DND-41 (cell line): ENCODE measurements at regions not wholly inside any gene's neighbourhood (a gene's known extent, or its start where the extent isn't known, plus 50 kb on each side); places are given as distances from the start of the nearest gene placed in this dataset.

Source experiments
- ATAC-seq: fragments of 200-7000 bp; cut with Tn5 transposase; 3 replicates; pipeline ENCODE4 v1.9.1; 2021; ENCODE audit warnings: low read depth; ENCODE audit not compliant: insufficient read depth
- DNase-seq: peaks from one replicate; pipeline ENCODE4 v3.0.0-alpha.2; 2020
- H2AFZ ChIP-seq: 2 replicates; pipeline ENCODE4 v1.6.0; 2012; ENCODE audit warnings: low read depth, low read length
- H3K27ac ChIP-seq: 2 replicates; pipeline ENCODE4 v1.5.1; 2012; ENCODE audit warnings: low read length, inconsistent platforms
- H3K27me3 ChIP-seq: fragments of 200-600 bp; sonication (generic); 2 replicates; pipeline ENCODE4 v1.6.0; 2012; ENCODE audit warnings: low read length, mild to moderate bottlenecking, inconsistent platforms; ENCODE audit not compliant: insufficient read depth, poor library complexity
- H3K36me3 ChIP-seq: 2 replicates; pipeline ENCODE4 v1.5.1; 2012; ENCODE audit warnings: low read length, inconsistent platforms; ENCODE audit not compliant: insufficient read depth
- H3K4me1 ChIP-seq: 2 replicates; pipeline ENCODE4 v1.5.1; 2012; ENCODE audit warnings: mild to moderate bottlenecking, low read length; ENCODE audit not compliant: insufficient read depth
- H3K4me2 ChIP-seq: 2 replicates; pipeline ENCODE4 v1.6.0; 2012; ENCODE audit warnings: mild to moderate bottlenecking, moderate library complexity, low read length, inconsistent platforms; ENCODE audit not compliant: insufficient read depth
- H3K4me3 ChIP-seq, 2 experiments: fragments of 200-600 bp in 1 of 2; shearing (Covaris generic) in 1 of 2; 2 replicates each; pipeline ENCODE4 v1.5.1; 2012 to 2016; ENCODE audit warnings: inconsistent platforms in 2 of 2, low read length in 2 of 2, mild to moderate bottlenecking in 2 of 2, low read depth in 1 of 2, moderate library complexity in 1 of 2
- H3K79me2 ChIP-seq: 2 replicates; pipeline ENCODE4 v1.6.0; 2012; ENCODE audit warnings: low read length, inconsistent platforms; ENCODE audit not compliant: insufficient read depth
- H3K9ac ChIP-seq: 2 replicates; pipeline ENCODE4 v1.6.0; 2012; ENCODE audit warnings: low read depth, mild to moderate bottlenecking, inconsistent platforms, low read length, moderate library complexity
- H3K9me3 ChIP-seq: 2 replicates; pipeline ENCODE4 v1.5.1; 2012; ENCODE audit warnings: low read length, moderate library complexity, mild to moderate bottlenecking, inconsistent platforms; ENCODE audit not compliant: insufficient read depth, severe bottlenecking
- H4K20me1 ChIP-seq: 2 replicates; pipeline ENCODE4 v1.6.0; 2012; ENCODE audit warnings: low read length; ENCODE audit not compliant: insufficient read depth
- EZH2 ChIP-seq: IDR thresholded peaks from 3 replicates; pipeline ENCODE4 v1.6.1; 2012; ENCODE audit warnings: borderline replicate concordance, low read depth, mild to moderate bottlenecking, moderate library complexity, low read length, inconsistent platforms; ENCODE audit not compliant: severe bottlenecking
- TF ChIP-seq, protein P1 (sequence below): IDR thresholded peaks from 2 replicates; pipeline ENCODE4 v1.5.1; 2012; ENCODE audit warnings: borderline replicate concordance, low read length, moderate library complexity, mild to moderate bottlenecking; ENCODE audit not compliant: poor library complexity, severe bottlenecking; ENCODE audit errors: extremely low read depth

DNA sequence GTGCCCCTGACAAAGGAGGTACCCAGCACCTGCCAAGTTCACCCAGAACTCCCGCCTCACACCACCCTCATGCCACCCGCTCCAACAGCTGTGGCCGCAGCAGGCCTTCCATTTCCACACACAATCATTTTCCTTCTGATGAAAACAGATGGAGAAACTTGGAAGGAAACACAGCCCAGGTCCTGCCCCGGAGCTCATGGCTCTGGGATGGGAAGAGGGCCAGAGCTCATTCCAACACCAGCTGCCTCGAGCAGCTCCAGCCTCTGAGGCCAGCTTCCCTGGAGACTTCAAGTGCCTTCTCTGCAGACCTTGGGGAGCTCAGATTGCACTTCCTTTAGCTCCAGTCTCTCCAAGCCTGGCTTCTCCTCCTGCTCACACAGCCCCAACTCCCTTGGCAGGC lies 55.1 kb upstream of the CMKLR1 start:
- no peak for DNase-seq
- no peak overlapping the region for H3K9ac ChIP-seq
- no peaks in the 10 kb centered on the region for H3K4me1 ChIP-seq
- H3K4me3 ChIP-seq = no peak overlapping the region
- H4K20me1 ChIP-seq = no peaks in the 10 kb centered on the region
- H3K36me3 ChIP-seq = no peaks in the 10 kb centered on the region
- H3K9me3 ChIP-seq = no peaks in the 10 kb centered on the region
- ATAC-seq = no peak
- no peak overlapping the region for H3K27ac ChIP-seq
- no peak overlapping the region for H2AFZ ChIP-seq
- TF ChIP-seq EZH2 = no peak
- TF ChIP-seq, protein P1, sequence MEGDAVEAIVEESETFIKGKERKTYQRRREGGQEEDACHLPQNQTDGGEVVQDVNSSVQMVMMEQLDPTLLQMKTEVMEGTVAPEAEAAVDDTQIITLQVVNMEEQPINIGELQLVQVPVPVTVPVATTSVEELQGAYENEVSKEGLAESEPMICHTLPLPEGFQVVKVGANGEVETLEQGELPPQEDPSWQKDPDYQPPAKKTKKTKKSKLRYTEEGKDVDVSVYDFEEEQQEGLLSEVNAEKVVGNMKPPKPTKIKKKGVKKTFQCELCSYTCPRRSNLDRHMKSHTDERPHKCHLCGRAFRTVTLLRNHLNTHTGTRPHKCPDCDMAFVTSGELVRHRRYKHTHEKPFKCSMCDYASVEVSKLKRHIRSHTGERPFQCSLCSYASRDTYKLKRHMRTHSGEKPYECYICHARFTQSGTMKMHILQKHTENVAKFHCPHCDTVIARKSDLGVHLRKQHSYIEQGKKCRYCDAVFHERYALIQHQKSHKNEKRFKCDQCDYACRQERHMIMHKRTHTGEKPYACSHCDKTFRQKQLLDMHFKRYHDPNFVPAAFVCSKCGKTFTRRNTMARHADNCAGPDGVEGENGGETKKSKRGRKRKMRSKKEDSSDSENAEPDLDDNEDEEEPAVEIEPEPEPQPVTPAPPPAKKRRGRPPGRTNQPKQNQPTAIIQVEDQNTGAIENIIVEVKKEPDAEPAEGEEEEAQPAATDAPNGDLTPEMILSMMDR = no peak
- H3K27me3 ChIP-seq = no peaks in the 10 kb centered on the region
- no peaks in the 10 kb centered on the region for H3K79me2 ChIP-seq
- H3K4me2 ChIP-seq = no peak overlapping the region

DNA sequence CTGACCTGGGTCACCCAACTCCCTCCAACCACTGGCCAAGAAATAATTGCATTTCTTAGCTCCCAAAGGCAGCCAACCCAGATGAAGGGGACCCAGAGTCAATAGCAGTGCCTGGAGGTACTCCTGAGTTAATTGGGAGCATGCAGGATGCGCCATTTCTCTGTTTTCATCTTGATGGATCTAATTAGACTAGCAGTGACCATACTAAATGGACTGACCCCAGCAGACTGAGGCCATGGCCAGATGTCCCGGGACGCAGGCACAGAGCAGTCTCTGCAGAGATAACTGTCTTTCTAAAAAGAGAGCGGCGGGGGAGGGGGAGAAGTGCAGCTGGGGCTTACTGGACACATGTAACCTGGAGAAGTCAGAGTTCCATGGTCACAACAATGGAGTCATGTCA lies 53.2 kb upstream of the CMKLR1 start:
- Histone ChIP-seq H3K27ac (no peak overlapping the region), H3K4me2 (no peak overlapping the region), H3K4me3 (no peak overlapping the region), H3K27me3 (no peaks in the 10 kb centered on the region), H3K9ac (no peak overlapping the region), H2AFZ (no peak overlapping the region), H3K9me3 (no peaks in the 10 kb centered on the region), H3K79me2 (no peaks in the 10 kb centered on the region), H3K36me3 (no peaks in the 10 kb centered on the region), H4K20me1 (no peaks in the 10 kb centered on the region), H3K4me1 (no peaks in the 10 kb centered on the region)
- TF ChIP-seq, protein P1 = no peak
- TF ChIP-seq EZH2 = no peak
- no peak for DNase-seq
- ATAC-seq = no peak

DNA sequence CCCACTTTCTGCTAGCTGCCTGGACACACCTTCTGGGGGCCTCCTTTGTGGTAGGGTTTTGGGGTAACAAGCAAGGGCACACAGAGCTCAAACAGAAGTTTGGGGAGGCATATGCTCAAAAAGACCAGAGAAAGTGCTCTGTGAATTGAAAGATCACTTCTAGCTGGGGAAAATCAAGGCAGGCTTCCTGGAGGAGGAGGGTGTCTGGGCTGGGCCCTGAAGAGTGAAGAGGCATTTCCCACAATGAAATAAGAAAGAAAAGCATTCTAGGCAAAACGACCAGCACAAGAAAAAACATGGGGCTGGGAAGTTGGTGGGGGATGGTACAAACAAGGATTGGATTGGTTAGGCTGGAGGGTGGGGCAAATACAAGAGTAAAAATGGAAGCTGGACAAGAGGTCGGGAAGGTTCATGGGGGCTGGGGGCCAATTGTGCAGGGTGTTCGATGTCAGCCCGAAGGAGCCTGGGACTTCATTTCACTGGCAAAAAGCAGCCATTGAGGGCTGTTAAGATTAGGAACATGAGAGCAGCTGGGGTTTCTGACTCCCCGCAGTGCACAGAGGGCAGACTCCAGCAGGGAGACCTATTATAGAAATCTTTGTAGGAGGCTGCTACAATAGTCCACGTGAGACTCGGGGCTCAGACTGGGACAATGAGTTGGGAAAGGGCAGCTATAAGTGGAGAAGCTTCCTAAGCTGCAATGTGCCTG lies 51.5 kb upstream of the CMKLR1 start:
- no peaks in the 10 kb centered on the region for H3K9me3 ChIP-seq
- H2AFZ ChIP-seq = no peak overlapping the region
- H3K36me3 ChIP-seq = no peaks in the 10 kb centered on the region
- no peaks in the 10 kb centered on the region for H4K20me1 ChIP-seq
- H3K27ac ChIP-seq = no peak overlapping the region
- TF ChIP-seq, protein P1 = no peak
- no peak overlapping the region for H3K4me3 ChIP-seq
- H3K79me2 ChIP-seq = no peaks in the 10 kb centered on the region
- H3K9ac ChIP-seq = no peak overlapping the region
- H3K4me2 ChIP-seq = no peak overlapping the region
- no peaks in the 10 kb centered on the region for H3K4me1 ChIP-seq
- DNase-seq (no peak), ATAC-seq (no peak)
- no peaks in the 10 kb centered on the region for H3K27me3 ChIP-seq

DNA sequence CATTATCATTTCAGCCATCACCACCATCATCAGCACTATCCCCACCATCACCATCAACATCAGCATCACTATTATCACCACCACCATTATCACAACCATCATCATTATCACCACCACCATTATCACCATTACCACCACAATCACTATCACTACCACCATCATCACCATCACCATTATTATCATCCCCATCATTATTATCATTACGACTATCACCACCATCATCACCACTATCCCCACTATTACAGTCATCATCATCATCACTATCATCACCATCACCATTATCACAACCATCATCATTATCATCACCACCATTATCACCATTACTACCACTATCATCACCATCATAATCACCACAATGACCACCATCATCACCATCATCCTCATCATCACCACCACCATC lies 50.4 kb upstream of the CMKLR1 start:
- H3K9ac ChIP-seq = no peak overlapping the region
- no peaks in the 10 kb centered on the region for H3K79me2 ChIP-seq
- ATAC-seq (no peak), DNase-seq (no peak)
- no peak overlapping the region for H3K4me3 ChIP-seq
- no peaks in the 10 kb centered on the region for H3K27me3 ChIP-seq
- TF ChIP-seq EZH2 = no peak
- TF ChIP-seq, protein P1 = no peak
- no peaks in the 10 kb centered on the region for H4K20me1 ChIP-seq
- H3K4me1 ChIP-seq = no peaks in the 10 kb centered on the region
- H3K4me2 ChIP-seq = no peak overlapping the region
- H3K9me3 ChIP-seq = no peaks in the 10 kb centered on the region
- no peak overlapping the region for H2AFZ ChIP-seq
- H3K27ac ChIP-seq = no peak overlapping the region
- no peaks in the 10 kb centered on the region for H3K36me3 ChIP-seq
